HG03558 (cell line): ENCODE measurements at regions not wholly inside any gene's neighbourhood (a gene's known extent, or its start where the extent isn't known, plus 50 kb on each side); places are given as distances from the start of the nearest gene placed in this dataset.

Experiments
- ATAC-seq: cut with Tn5 transposase; IDR thresholded peaks from one replicate; pipeline ENCODE4 v1.9.1; 2021; ENCODE audit warnings: moderate number of reproducible peaks; ENCODE audit not compliant: unreplicated experiment; ENCODE audit errors: extremely low read depth

DNA sequence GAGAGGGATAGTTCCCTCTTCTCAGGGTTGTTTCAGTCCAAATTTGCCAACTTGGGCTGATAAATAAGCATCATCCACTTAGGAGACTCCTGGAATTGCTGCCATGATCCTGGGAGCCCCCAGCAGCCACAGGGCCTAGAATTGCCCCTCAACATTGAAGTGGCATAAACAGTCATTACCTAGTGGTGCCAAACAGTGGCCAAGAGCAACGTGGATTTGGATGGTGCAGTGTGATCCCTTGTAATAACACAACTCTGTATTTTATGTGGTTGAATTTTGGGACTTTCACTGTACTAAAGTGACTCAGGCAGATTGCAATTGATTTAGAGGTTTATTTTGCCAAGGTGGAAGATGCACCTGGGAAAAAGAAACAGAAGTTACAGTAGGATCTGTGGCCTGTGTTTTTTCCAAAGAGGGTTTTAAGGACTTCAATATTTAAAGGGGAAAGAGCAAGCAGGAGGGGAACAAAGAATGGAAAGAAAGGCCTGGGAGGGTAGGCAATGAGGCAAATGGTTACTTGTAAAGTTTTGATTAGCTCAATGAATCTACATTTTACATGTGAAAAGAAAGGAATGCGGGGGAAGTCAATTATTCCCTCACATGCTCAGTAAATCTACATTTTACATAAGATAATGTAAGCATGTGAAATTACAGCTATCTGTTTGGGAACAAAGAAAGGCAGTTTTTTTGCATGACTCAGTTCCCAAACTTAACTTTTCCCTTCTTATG, 168.0 kb upstream of the NOX3 start:
- ATAC-seq = no peak

- ATAC-seq = no peak
Measured at GRCh38 chr6:155614606-155615005, 159.0 kb upstream of the NOX3 start.

DNA sequence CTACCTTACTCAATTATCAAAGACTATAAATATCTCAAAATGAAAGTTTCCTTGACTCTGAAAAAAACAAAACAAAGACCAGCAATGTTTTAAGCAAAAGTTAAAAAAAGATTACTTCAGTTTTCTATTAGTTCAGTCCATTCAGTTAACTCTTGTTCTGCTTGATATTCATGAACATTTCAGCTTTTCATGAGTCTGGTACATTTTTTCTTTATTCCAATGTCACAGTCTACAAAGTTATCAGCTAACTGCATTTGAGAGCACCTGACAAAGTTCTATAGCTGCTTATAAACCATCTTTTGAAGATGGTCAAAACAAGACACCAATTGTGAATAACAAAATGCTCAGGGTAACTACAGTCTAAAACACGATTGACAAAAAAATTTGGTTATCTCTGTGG, 156.1 kb upstream of the NOX3 start:
- ATAC-seq = no peak

DNA sequence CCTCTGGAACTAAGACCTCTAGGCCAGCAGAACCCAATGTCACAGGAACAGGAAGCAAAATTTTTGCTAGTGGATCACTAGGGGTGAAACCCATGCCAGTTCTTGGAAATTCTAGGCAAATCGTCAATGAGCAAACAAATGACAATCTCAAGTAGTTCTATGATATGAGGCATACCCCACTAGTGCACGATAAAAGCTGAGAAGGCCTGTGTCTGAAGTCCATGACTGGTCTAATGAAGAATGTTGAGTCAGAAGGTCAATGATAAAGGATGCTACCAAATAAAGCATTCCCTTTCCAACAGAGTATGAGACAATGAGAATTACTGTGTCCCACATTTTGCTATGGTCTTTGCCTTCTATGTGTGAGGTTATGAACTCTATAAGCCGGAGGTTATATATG, 149.4 kb upstream of the NOX3 start:
- no peak for ATAC-seq

DNA sequence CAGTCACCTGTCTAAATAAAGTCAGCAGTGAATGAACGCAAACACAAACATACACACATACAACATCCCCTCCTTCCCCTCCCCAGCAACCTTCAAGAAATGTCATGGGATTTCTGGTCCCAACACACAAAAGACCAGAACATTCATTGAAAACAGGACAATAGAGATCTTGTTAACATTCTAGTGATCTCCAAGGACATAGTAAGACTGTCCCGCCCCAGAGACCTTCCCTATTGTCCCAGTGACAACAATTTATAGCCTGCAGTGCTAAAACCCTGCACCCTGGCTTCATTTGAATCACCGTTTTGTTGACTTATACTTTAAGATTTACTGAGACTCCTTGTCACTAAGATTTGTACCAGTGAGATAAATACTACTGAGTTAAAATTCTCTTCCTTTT, 143.9 kb upstream of the NOX3 start:
- ATAC-seq = no peak

DNA sequence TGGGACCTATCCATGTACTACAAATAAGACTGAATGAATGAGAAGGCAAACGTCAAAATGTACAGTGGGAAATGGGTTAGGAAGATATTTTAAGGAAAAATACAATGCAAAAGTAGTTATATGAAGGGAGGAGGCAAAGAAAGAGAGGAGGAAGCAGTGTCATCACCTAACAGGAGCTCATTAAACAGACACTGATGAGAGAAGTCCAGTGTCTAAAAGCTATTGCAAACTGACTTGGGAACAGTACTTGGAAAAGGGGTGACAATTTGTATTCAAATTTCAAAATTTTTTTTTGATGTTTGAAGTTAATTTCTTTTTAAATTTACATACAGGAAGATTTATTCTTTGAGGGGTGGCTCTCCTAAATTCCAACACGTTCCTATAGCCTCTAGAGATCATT, 143.5 kb upstream of the NOX3 start:
- ATAC-seq = no peak

DNA sequence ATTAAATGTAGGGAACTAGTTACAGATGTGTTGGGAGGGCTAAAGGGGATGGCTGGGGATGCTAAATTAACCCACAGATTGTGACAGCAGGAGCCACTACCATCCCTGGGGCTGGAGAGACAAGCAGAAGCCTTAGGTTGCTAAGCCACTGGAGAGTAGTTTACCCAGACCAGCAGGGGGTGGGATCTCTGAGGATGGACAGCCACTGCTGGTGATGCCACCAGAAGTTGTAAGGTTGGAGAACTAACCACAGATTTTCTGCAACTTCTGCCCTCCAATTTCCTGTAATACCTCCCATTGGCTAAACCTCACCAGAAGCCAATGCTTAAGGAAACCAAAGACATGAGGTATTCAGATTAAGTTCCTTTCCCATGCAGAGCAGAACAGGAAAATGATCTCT, 139.6 kb upstream of the NOX3 start:
- ATAC-seq = no peak

GRCh38 chr6:155591741-155592140, 136.1 kb upstream of the NOX3 start:
- ATAC-seq = no peak

DNA sequence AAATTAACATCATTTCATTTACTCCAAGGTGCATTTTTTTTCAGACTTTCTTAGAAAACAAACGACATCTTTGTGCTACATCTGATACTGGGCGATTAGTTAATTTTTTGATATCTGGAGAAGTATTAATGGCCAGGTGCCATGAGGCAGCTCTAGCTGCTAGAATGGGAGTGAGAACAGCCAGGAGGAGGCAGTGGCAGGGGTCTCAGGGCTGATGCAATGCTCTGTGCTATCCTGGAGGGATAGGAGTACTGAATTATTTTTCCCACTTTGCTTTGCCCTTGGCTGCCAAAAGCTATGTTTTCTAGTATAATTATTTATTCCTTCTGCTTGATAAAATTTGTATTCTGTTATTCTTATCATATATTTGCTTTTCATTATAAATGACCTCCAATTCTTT, 133.6 kb upstream of the NOX3 start:
- ATAC-seq = no peak

DNA sequence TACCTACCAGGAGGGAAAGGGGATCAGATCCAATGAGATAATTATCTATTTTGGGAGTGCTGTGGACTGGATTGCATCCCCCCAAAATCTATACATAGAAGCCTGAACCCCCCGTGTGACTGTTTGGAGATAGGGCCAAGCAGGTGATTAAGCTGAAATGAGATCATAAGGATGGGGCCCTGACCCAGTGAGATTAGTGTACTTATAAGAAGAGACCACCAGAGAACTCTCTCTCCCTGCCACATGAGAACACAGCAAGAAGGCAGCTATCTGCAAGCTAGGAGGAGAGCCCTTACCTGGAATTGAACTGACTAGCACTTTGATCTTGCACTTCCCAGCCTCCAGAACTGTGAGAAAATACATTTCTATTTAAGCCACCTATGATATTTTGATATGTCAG, 132.2 kb upstream of the NOX3 start:
- ATAC-seq = no peak

- no peak for ATAC-seq
Measured at GRCh38 chr6:155586090-155586489, 130.5 kb upstream of the NOX3 start.

GRCh38 chr6:155584006-155584405, 128.4 kb upstream of the NOX3 start:
- ATAC-seq = no peak

DNA sequence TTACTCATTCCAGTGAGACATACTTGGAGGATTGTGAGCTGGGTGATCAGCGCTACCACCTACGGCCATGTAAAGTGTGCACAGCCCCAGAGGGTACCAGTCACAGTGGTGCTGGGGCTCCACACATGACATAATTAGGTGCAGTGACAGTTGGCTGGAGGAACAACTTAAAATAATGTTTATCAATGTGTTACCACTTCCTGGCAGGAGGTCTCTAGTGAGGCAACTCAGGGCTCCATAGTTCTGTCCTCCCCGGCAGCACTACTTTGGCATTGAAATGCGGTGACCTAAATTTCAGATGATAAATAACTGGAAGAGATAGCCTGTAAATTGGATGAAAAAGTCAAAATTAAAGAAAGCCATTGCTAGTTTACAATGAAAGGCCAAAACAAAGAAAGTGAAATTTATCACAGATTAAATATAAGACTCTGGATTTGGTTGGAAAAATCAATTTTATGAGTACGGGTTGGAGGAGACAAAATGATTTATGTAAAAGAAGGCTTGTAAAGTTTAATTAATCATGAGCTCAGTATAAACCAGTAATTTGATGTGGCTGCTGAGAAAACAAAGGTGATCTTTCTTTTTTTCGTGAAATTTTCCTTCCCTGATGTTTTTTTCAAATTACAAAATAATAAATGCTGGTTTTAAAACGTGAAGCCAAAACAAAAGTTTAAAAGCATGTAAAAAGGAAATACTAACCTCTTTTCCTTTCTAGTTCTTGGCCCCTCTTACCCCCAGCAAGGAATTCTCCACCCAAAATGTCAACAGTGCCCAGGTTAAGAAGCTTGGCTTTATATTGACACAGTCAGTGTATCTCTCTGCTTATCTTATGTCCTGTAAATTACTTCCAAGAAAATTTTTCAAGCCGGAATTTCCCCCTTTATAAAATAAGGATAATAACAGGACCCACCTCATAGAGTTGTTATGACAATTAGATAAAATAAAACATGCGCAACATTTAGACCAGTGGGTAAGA, 126.7 kb upstream of the NOX3 start:
- no peak for ATAC-seq

- no peak for ATAC-seq
Measured at GRCh38 chr6:155580904-155581303, 125.3 kb upstream of the NOX3 start.

DNA sequence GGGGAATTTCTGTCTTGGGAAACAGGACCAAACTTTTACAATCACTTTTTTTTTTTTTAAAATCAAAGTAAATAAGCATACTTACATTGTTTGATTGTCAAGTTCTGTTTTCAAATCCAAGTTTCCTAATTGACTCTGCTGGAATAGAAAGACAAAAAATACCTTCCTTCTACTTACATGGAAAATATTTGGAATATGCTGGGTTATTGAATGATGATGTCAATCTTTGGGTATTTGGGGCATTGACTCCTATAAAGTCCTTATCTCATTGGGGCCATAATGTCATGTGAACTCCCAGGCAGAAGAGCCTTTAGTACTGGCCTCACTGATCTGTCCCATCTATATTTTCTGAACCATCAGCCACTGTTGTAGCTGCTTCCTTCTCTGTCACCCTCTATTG, 122.6 kb upstream of the NOX3 start:
- ATAC-seq = no peak

DNA sequence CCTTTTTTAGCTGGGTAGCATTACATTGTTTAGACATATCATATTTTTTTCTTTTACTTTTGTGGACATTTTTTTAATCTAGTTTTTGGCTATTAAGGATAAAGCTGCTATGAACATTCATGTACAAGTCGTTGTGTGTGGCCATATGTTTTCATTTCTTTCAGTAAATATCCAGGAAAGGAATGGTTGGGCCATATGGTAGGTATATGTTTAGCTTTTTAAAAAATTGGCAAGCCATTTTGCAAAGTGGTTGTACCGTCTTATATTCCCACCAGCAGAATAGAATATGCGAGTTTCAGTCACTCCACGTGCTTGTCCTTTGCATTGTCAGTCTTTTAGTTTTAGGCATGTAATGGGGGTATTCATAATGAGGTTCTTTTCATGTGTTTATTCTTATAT, 106.3 kb upstream of the NOX3 start:
- no peak for ATAC-seq

GRCh38 chr6:155561257-155561965, 105.8 kb upstream of the NOX3 start:
- no peak for ATAC-seq

DNA sequence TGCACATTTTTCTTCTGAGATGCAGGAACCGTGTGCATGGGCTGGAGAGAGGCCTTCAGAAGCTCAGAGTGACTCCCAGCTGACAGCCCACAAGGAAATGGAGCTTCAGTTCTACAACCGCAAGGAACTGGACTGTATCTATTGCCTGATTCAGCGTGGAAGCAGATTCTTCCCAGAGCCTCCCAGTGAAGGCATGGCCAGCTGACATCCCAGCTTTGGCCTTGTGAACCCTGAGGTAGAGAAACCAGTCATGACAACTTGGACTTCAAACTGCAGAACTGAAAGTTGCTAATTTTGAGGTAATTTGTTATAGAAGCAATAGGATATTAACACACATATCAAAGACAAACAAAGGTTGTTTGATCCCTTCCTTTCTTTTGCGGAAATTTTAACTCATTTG, 94.3 kb upstream of the NOX3 start:
- no peak for ATAC-seq

DNA sequence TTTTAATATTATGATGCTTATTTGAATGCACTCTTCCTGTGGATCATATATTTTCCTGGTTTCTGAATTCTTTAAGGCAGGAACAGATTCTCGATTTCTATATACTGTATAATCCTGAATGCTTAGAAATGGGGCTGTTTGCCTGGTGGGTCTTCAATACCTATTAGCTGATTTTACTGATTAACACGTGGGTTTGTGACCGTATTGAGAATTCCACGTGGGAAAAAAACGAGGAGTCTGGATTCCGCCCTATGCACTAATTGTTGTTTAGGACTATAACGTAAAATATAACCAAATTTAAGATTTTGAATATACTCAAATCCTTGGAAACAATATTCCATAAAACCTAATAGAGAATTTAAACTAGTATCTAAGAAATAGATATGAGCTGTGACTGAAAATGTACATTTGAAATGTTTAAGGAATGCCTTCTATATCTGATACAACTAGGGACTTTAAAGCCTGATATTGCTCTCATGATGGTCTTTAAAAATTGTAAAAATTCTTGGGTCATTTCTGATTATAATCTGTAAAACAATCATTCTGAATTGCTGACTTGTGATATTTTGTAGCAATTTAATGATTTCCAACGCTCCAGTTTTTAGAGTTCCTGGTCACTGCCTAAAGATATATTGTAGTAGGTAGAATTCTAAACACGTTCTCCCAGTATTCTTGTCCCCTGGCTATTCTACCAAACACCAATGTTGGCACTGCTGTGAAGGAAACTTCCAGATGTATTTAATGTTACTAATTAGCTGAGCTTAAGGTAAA, 93.6 kb upstream of the NOX3 start:
- ATAC-seq = no peak

DNA sequence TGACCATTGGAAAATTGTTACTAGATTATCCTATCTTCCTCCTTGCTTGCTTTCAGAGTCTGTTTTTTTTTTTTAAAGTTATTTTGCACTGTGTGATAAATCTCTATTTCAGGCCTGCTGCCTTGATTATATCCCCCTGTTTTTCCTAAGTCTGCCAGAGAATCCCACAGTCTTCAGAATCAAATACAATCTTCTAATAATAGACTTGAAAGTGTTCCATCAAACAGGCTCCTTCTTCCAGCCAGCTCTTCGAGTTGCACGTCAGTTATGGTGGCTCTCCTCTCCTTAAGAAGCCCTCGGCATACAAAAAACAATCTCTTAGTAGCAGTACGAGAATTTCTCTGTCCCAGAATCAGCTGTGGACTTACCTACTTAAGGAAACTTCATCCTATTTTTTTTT, 92.9 kb upstream of the NOX3 start:
- ATAC-seq = no peak
